Forelimb muscle (tissue), 1 donor: ENCODE measurements at regions not wholly inside any gene's neighbourhood (a gene's known extent, or its start where the extent isn't known, plus 50 kb on each side); places are given as distances from the start of the nearest gene placed in this dataset.
"Not testable (repeated sequence)": the region's sequence is repeated elsewhere in the genome, so short reads cannot be mapped to it uniquely, and the experiment has no call there.

Experiments
- DNase-seq: peaks from one replicate; pipeline ENCODE4 v3.0.0-alpha.2; 2013; ENCODE audit warnings: low read depth

- no peak for DNase-seq
Observed at GRCh38 chr2:16244153-16244965, 304.0 kb downstream of the MYCN start.

GRCh38 chr2:16243411-16243996 is 303.2 kb downstream of the MYCN start:
- DNase-seq = no peak

GRCh38 chr2:16242906-16243305 is 302.6 kb downstream of the MYCN start:
- no peak for DNase-seq

- no peak for DNase-seq
Observed at GRCh38 chr2:16241166-16242160, 301.1 kb downstream of the MYCN start.

- no peak for DNase-seq
Observed at GRCh38 chr2:16240402-16240801, 300.1 kb downstream of the MYCN start.

- no peak for DNase-seq
Observed at GRCh38 chr2:16239296-16239850, 299.0 kb downstream of the MYCN start.

GRCh38 chr2:16238786-16239185 is 298.4 kb downstream of the MYCN start:
- DNase-seq = no peak

GRCh38 chr2:16238001-16238761 is 297.8 kb downstream of the MYCN start:
- DNase-seq = no peak

GRCh38 chr2:16235747-16236146 is 295.4 kb downstream of the MYCN start:
- DNase-seq = no peak

- DNase-seq = not testable (repeated sequence)
Observed at GRCh38 chr2:16235291-16235690, 294.9 kb downstream of the MYCN start.

- DNase-seq = no peak
Observed at GRCh38 chr2:16228951-16229350, 288.6 kb downstream of the MYCN start.

GRCh38 chr2:16228471-16228870 is 288.1 kb downstream of the MYCN start:
- no peak for DNase-seq

- no peak for DNase-seq
Observed at GRCh38 chr2:16227811-16228462, 287.6 kb downstream of the MYCN start.

GRCh38 chr2:16226943-16227664 is 286.8 kb downstream of the MYCN start:
- DNase-seq = no peak

GRCh38 chr2:16226381-16226780 is 286.0 kb downstream of the MYCN start:
- no peak for DNase-seq

GRCh38 chr2:16225545-16225944 is 285.2 kb downstream of the MYCN start:
- no peak for DNase-seq

GRCh38 chr2:16225071-16225470 is 284.7 kb downstream of the MYCN start:
- DNase-seq = no peak

- no peak for DNase-seq
Observed at GRCh38 chr2:16224298-16225045, 284.1 kb downstream of the MYCN start.

GRCh38 chr2:16223841-16224177 is 283.5 kb downstream of the MYCN start:
- DNase-seq = no peak
